Stomach (tissue), 8 donors: ENCODE measurements at regions not wholly inside any gene's neighbourhood (a gene's known extent, or its start where the extent isn't known, plus 50 kb on each side); places are given as distances from the start of the nearest gene placed in this dataset.

Experiments
- DNase-seq, 2 donors: peaks; one replicate each; pipeline versions ENCODE4 v3.0.0 to v3.0.0-alpha.2; 2013 to 2019
- H3K27ac ChIP-seq, 5 donors: fragments of 200-600 bp in 4 of 5; sonication (generic) in 4 of 5; one replicate each; pipeline ENCODE4 v1.5.1; 2013 to 2019; ENCODE audit warnings: mild to moderate bottlenecking in 1 of 5, moderate library complexity in 1 of 5
- H3K27me3 ChIP-seq, 3 donors: fragments of 200-600 bp; sonication (generic); one replicate each; pipeline ENCODE4 v1.5.1; 2017 to 2019; ENCODE audit warnings: mixed run types in 1 of 3
- H3K36me3 ChIP-seq, 4 donors: fragments of 200-600 bp; sonication (generic); 1 replicate in 3 of 4; 2 replicates in 1 of 4; pipeline ENCODE4 v1.5.1; 2016 to 2019
- H3K4me1 ChIP-seq, 4 donors: fragments of 200-600 bp; sonication (generic); one replicate each; pipeline ENCODE4 v1.5.1; 2016 to 2019
- H3K4me3 ChIP-seq, 4 donors: fragments of 200-600 bp; sonication (generic) in 3 of 4; one replicate each; pipeline ENCODE4 v1.5.1; 2016 to 2019; ENCODE audit warnings: mild to moderate bottlenecking in 1 of 4
- H3K9me3 ChIP-seq, 4 donors: fragments of 200-600 bp; sonication (generic); one replicate each; pipeline ENCODE4 v1.5.1; 2016 to 2019
- CTCF ChIP-seq, 7 experiments: fragments of 450-650 bp in 4 of 7; fragments of 200-600 bp in 3 of 7; sonication (generic) in 3 of 7; IDR thresholded peaks; one replicate each; pipeline ENCODE4 v1.5.1; 2016 to 2019; ENCODE audit warnings: antibody characterized with exemption in 7 of 7, control low read depth in 2 of 7, mild to moderate bottlenecking in 1 of 7
- EP300 ChIP-seq: sonication (generic); formaldehyde crosslinking; IDR thresholded peaks from one replicate; pipeline ENCODE4 v1.6.1; 2017; ENCODE audit warnings: antibody characterized with exemption
- POLR2A ChIP-seq, 4 donors: fragments of 450-650 bp; IDR thresholded peaks; one replicate each; pipeline ENCODE4 v1.6.1; 2016; ENCODE audit warnings: antibody characterized with exemption in 4 of 4, control low read depth in 2 of 4, mild to moderate bottlenecking in 1 of 4, moderate library complexity in 1 of 4
- POLR2AphosphoS5 ChIP-seq, 3 donors: sonication (generic); formaldehyde crosslinking; IDR thresholded peaks; one replicate each; pipeline ENCODE4 v1.6.1; 2016; ENCODE audit warnings: antibody characterized with exemption in 3 of 3
- WGBS, 5 donors: extraction: QIAGEN DNeasy Blood & Tissue Kit in 3 of 5; methylation state at CpG; one replicate each; pipeline versions ENCODE4 v1.1.5 to v1.1.7; 2013 to 2018; 5-methylcytosine and 5-hydroxymethylcytosine counted together
- intact Hi-C: fragments of 100-400 bp; cut with DNase I; formaldehyde crosslinking; loops from one replicate; pipeline ENCODE4 v1.15.1; 2023; ENCODE audit warnings: low total_unique reads
- donor health status: healthy with polysubstance abuse.
- donor health status: Bipolar disorder and iron deficiency.
- donor health status: healthy.

GRCh38 chr14:44403193-44403592 is 103.9 kb downstream of the FSCB start:
- Histone ChIP-seq H3K27ac (no peak overlapping the region), H3K9me3 (peaks cover 0 to 3% (median 0%) of the 10 kb centered on the region in 4 donors), H3K36me3 (no peaks in the 10 kb centered on the region), H3K4me3 (no peak overlapping the region), H3K27me3 (no peaks in the 10 kb centered on the region), H3K4me1 (no peaks in the 10 kb centered on the region)
- intact Hi-C loops, result no loop called here
- 69 to 76% (median 73%) methylated on average over 3 of the region's 3 CpGs for WGBS, 5 donors
- DNase-seq, result no peak
- no peak for TF ChIP-seq POLR2AphosphoS5 (IDR thresholded peaks at IDR 0.05)
- no peak for TF ChIP-seq POLR2A (IDR thresholded peaks at IDR 0.05)
- no peak for TF ChIP-seq EP300
- no peak for TF ChIP-seq CTCF (IDR thresholded peaks at IDR 0.05)

GRCh38 chr14:44396226-44396625 is 110.9 kb downstream of the FSCB start:
- Histone ChIP-seq H3K27ac (no peak overlapping the region), H3K27me3 (no peaks in the 10 kb centered on the region), H3K36me3 (no peaks in the 10 kb centered on the region), H3K4me1 (no peaks in the 10 kb centered on the region), H3K9me3 (peaks cover 0 to 7% (median 0%) of the 10 kb centered on the region in 4 donors), H3K4me3 (no peak overlapping the region)
- 64 to 71% (median 69%) methylated on average over 2 of the region's 2 CpGs for WGBS, 5 donors
- no peak for DNase-seq
- intact Hi-C loops, result no loop called here
- no peak for TF ChIP-seq EP300

GRCh38 chr14:44392984-44393383 is 114.1 kb downstream of the FSCB start:
- DNase-seq, result no peak
- Histone ChIP-seq H3K27ac (no peak overlapping the region), H3K4me3 (no peak overlapping the region), H3K4me1 (no peaks in the 10 kb centered on the region), H3K9me3 (peaks cover 0 to 4% (median 0%) of the 10 kb centered on the region in 4 donors), H3K27me3 (no peaks in the 10 kb centered on the region), H3K36me3 (no peaks in the 10 kb centered on the region)
- 46 to 66% (median 57%) methylated on average over 2 of the region's 2 CpGs for WGBS, 5 donors
- TF ChIP-seq POLR2A (IDR thresholded peaks at IDR 0.05), result no peak
- TF ChIP-seq POLR2AphosphoS5 (IDR thresholded peaks at IDR 0.05), result no peak
- TF ChIP-seq CTCF (IDR thresholded peaks at IDR 0.05), result no peak
- TF ChIP-seq EP300, result no peak
- intact Hi-C loops, result no loop called here

- intact Hi-C loops, result no loop called here
These were observed 118.8 kb downstream of the FSCB start for GRCh38 chr14:44388306-44388705.

More at GRCh38 chr14:44388306-44388705, 118.8 kb downstream of the FSCB start:
- H3K27me3 ChIP-seq, result no peaks in the 10 kb centered on the region
- no peak overlapping the region for H3K4me3 ChIP-seq
- H3K9me3 ChIP-seq, result peaks cover 0 to 6% (median 0%) of the 10 kb centered on the region in 4 donors
- H3K27ac ChIP-seq, result no peak overlapping the region
- no peak for TF ChIP-seq CTCF (IDR thresholded peaks at IDR 0.05)
- TF ChIP-seq POLR2A (IDR thresholded peaks at IDR 0.05), result no peak
- no peak for TF ChIP-seq POLR2AphosphoS5 (IDR thresholded peaks at IDR 0.05)
- no peak for TF ChIP-seq EP300
- H3K36me3 ChIP-seq, result no peaks in the 10 kb centered on the region
- H3K4me1 ChIP-seq, result no peaks in the 10 kb centered on the region
- DNase-seq, result no peak
